Activated B cell treated with CpG ODN at 0.5 μM for 24 hours (primary cell): ENCODE measurements at regions not wholly inside any gene's neighbourhood (a gene's known extent, or its start where the extent isn't known, plus 50 kb on each side); places are given as distances from the start of the nearest gene placed in this dataset.

Source experiments
- ATAC-seq: fragments of 200-7000 bp; cut with Tn5 transposase; one replicate; pipeline ENCODE4 v1.10.0; 2021; ENCODE audit warnings: low read depth, mild to moderate bottlenecking, moderate library complexity
- CTCF ChIA-PET: fragments of 350-600 bp; sonication (Branson Sonifier 250); formaldehyde crosslinking; loops from one replicate; lab custom pipeline; 2021; ENCODE audit warnings: antibody characterized with exemption; lab: Charles Lee
- POLR2A ChIA-PET: fragments of 350-600 bp; sonication (Branson Sonifier 250); formaldehyde crosslinking; loops from one replicate; lab custom pipeline; 2021; ENCODE audit warnings: antibody characterized with exemption; lab: Charles Lee
- DNase-seq: peaks from one replicate; pipeline ENCODE4 v3.0.0; 2022
- H3K27ac Mint-ChIP-seq: one replicate; pipeline ENCODE4 v1.8.0; 2020; ENCODE audit warnings: mixed read lengths
- H3K27me3 Mint-ChIP-seq: one replicate; pipeline ENCODE4 v1.8.0; 2021; ENCODE audit warnings: mixed read lengths
- H3K36me3 Mint-ChIP-seq: one replicate; pipeline ENCODE4 v1.8.0; 2021; ENCODE audit warnings: low read depth, mixed read lengths
- H3K4me1 Mint-ChIP-seq: one replicate; pipeline ENCODE4 v1.8.0; 2021; ENCODE audit warnings: mixed read lengths
- H3K4me3 Mint-ChIP-seq: one replicate; pipeline ENCODE4 v1.8.0; 2020; ENCODE audit warnings: mild to moderate bottlenecking, mixed read lengths
- H3K9me3 Mint-ChIP-seq: one replicate; pipeline ENCODE4 v1.8.0; 2020; ENCODE audit warnings: mixed read lengths
- CTCF ChIP-seq: fragments of 200-600 bp; IDR thresholded peaks from one replicate; pipeline ENCODE4 v1.8.0; 2022; ENCODE audit warnings: antibody characterized with exemption, mild to moderate bottlenecking
- intact Hi-C: fragments of 100-400 bp; cut with micrococcal nuclease; formaldehyde crosslinking; loops from one replicate; pipeline ENCODE4 v1.15.1; 2024

GRCh38 chr14:35921745-35922144, 95.6 kb downstream of the BRMS1L start:
- peaks cover 13% of the 10 kb centered on the region for H3K9me3 Mint-ChIP-seq
- H3K4me1 Mint-ChIP-seq: no peaks in the 10 kb centered on the region
- ATAC-seq: no peak
- intact Hi-C loops: no loop called here
- POLR2A ChIA-PET: no interaction called here
- H3K4me3 Mint-ChIP-seq: no peak overlapping the region
- CTCF ChIA-PET: no interaction called here
- no peak overlapping the region for H3K27ac Mint-ChIP-seq
- no peak for TF ChIP-seq CTCF
- DNase-seq: no peak
- no peaks in the 10 kb centered on the region for H3K36me3 Mint-ChIP-seq
- peaks cover 3% of the 10 kb centered on the region for H3K27me3 Mint-ChIP-seq
